Progenitor cell of endocrine pancreas (in vitro differentiated cells): ENCODE measurements at regions not wholly inside any gene's neighbourhood (a gene's known extent, or its start where the extent isn't known, plus 50 kb on each side); places are given as distances from the start of the nearest gene placed in this dataset.

Source experiments
- DNase-seq: peaks from one replicate; pipeline ENCODE4 v3.0.0; 2021; ENCODE audit warnings: low spot score; ENCODE audit not compliant: unreplicated experiment
- H3K27ac Mint-ChIP-seq: 2 replicates; pipeline ENCODE4 v1.8.0; 2021; ENCODE audit warnings: mild to moderate bottlenecking, moderate library complexity, mixed read lengths
- H3K27me3 Mint-ChIP-seq: 2 replicates; pipeline ENCODE4 v1.8.0; 2021; ENCODE audit warnings: mixed read lengths
- H3K36me3 Mint-ChIP-seq: 2 replicates; pipeline ENCODE4 v1.8.0; 2022; ENCODE audit warnings: mixed read lengths; ENCODE audit not compliant: insufficient read depth
- H3K4me1 Mint-ChIP-seq: 2 replicates; pipeline ENCODE4 v1.8.0; 2021; ENCODE audit warnings: low read depth, mixed read lengths
- H3K4me3 Mint-ChIP-seq: 2 replicates; pipeline ENCODE4 v1.8.0; 2021; ENCODE audit warnings: low read depth, mild to moderate bottlenecking, moderate library complexity, mixed read lengths
- H3K9me3 Mint-ChIP-seq: 2 replicates; pipeline ENCODE4 v1.8.0; 2021; ENCODE audit warnings: low read depth, mixed read lengths
- CTCF ChIP-seq: fragments of 200-600 bp; sonication (generic); IDR thresholded peaks from one replicate; pipeline ENCODE4 v1.5.0; 2021; ENCODE audit warnings: antibody characterized with exemption, mild to moderate bottlenecking; ENCODE audit not compliant: unreplicated experiment

- DNase-seq = no peak
- no peaks in the 10 kb centered on the region for H3K4me1 Mint-ChIP-seq
- no peaks in the 10 kb centered on the region for H3K9me3 Mint-ChIP-seq
- H3K27me3 Mint-ChIP-seq = no peaks in the 10 kb centered on the region
- H3K36me3 Mint-ChIP-seq = peaks cover 7% of the 10 kb centered on the region
- TF ChIP-seq CTCF = no peak
- peak overlapping the region; percentile 62 for H3K27ac Mint-ChIP-seq
- H3K4me3 Mint-ChIP-seq = no peak overlapping the region
Measured at GRCh38 chr15:62722237-62722636, 320.3 kb upstream of the TPM1 start.

DNA sequence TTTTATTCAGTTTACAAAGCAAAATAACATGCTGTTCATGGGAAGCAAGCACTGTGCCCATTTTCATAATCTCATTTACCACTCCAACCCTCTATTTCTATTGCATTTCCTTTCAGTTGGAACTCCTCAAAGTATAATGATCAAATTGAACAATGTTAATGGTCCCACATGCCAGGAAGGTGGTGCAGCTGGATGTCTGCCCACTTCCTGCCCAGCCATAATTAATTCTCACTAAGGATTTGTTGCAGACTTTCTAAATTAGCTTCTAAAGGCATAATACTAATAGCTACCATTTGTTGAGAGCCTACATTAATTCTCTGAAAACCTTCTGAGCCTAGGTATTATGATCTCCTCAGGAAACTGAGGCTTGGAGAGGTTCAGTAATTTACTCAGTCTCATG is 316.1 kb upstream of the TPM1 start:
- H3K36me3 Mint-ChIP-seq = peaks cover 15% of the 10 kb centered on the region
- H3K9me3 Mint-ChIP-seq = peaks cover 13% of the 10 kb centered on the region
- no peaks in the 10 kb centered on the region for H3K4me1 Mint-ChIP-seq
- H3K27me3 Mint-ChIP-seq = no peaks in the 10 kb centered on the region
- TF ChIP-seq CTCF = no peak
- H3K4me3 Mint-ChIP-seq = no peak overlapping the region
- DNase-seq = no peak
- no peak overlapping the region for H3K27ac Mint-ChIP-seq

DNA sequence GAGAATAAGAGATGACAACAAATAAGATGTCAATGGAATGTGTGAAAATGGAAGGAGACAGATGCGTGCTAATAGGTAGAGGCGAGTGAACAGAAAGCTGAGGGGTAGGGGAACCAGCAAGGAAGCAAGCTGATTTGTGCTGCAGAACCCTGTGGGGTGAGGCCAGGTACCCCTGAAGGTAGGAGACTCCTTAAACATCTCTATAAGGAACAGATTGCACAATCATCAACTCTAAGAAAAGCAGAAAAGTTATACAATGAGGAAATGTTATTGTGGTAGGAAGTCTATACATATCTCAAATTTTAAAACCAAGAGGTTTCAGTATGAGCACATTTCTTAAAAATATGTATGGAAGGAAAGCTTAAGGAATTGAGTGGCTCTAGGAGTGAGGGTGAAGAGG is 315.0 kb upstream of the TPM1 start:
- TF ChIP-seq CTCF = no peak
- H3K36me3 Mint-ChIP-seq = peaks cover 15% of the 10 kb centered on the region
- H3K9me3 Mint-ChIP-seq = peaks cover 13% of the 10 kb centered on the region
- no peak overlapping the region for H3K4me3 Mint-ChIP-seq
- no peak for DNase-seq
- H3K4me1 Mint-ChIP-seq = no peaks in the 10 kb centered on the region
- no peak overlapping the region for H3K27ac Mint-ChIP-seq
- H3K27me3 Mint-ChIP-seq = no peaks in the 10 kb centered on the region

DNA sequence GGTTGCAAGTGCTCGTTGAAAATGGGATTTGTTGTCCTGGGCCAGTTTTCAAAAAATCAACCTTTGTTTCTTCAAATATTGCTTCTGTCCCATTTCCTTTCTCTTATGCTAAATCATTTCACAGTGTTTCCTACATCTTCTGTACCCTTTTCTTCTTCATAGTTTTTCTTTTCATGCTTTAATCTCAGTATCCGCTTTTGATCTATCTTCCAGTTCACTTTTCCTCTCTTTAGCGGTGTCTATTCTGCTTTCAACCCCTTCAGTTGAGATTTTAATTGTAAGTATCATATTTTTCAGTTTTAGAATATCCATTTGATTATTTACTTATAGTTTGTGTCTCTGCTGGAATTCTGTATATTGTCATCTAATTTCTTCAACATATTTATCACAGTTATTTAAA is 311.7 kb upstream of the TPM1 start:
- peaks cover 16% of the 10 kb centered on the region for H3K36me3 Mint-ChIP-seq
- no peak overlapping the region for H3K27ac Mint-ChIP-seq
- no peak overlapping the region for H3K4me3 Mint-ChIP-seq
- peaks cover 13% of the 10 kb centered on the region for H3K9me3 Mint-ChIP-seq
- DNase-seq = no peak
- H3K4me1 Mint-ChIP-seq = no peaks in the 10 kb centered on the region
- no peak for TF ChIP-seq CTCF
- H3K27me3 Mint-ChIP-seq = no peaks in the 10 kb centered on the region

GRCh38 chr15:62732078-62732477 is 310.5 kb upstream of the TPM1 start:
- DNase-seq = no peak
- Mint-ChIP-seq H3K36me3 (peaks cover 16% of the 10 kb centered on the region), H3K27ac (no peak overlapping the region), H3K27me3 (no peaks in the 10 kb centered on the region), H3K4me3 (no peak overlapping the region), H3K9me3 (peaks cover 13% of the 10 kb centered on the region), H3K4me1 (no peaks in the 10 kb centered on the region)
- no peak for TF ChIP-seq CTCF
